ENCODE measurements at regions not wholly inside any gene's neighbourhood (a gene's known extent, or its start where the extent isn't known, plus 50 kb on each side); places are given as distances from the start of the nearest gene placed in this dataset.
"Not testable (repeated sequence)": the region's sequence is repeated elsewhere in the genome, so short reads cannot be mapped to it uniquely, and the experiment has no call there.

- no peak for DNase-seq
These were observed 95.1 kb upstream of the MRPS22 start for GRCh38 chr3:139248593-139249255.

GRCh38 chr3:139251529-139251928 lies 92.3 kb upstream of the MRPS22 start:
- no peak for DNase-seq

GRCh38 chr3:139252719-139253118 lies 91.1 kb upstream of the MRPS22 start:
- DNase-seq, result no peak

- no peak for DNase-seq
These were observed 85.5 kb upstream of the MRPS22 start for GRCh38 chr3:139258276-139258675.

GRCh38 chr3:139259398-139259797 lies 84.4 kb upstream of the MRPS22 start:
- DNase-seq, result no peak

- no peak for DNase-seq
These were observed 83.8 kb upstream of the MRPS22 start for GRCh38 chr3:139260041-139260486.

- DNase-seq, result no peak
These were observed 82.8 kb upstream of the MRPS22 start for GRCh38 chr3:139260793-139261736.

GRCh38 chr3:139261754-139262586 lies 81.8 kb upstream of the MRPS22 start:
- no peak for DNase-seq

- DNase-seq, result no peak
These were observed 80.0 kb upstream of the MRPS22 start for GRCh38 chr3:139263798-139264197.

GRCh38 chr3:139264375-139264774 lies 79.4 kb upstream of the MRPS22 start:
- DNase-seq, result no peak

- DNase-seq, result no peak
These were observed 78.4 kb upstream of the MRPS22 start for GRCh38 chr3:139265131-139266016.

GRCh38 chr3:139267300-139268246 lies 76.2 kb upstream of the MRPS22 start:
- DNase-seq, result no peak

- no peak for DNase-seq
These were observed 73.8 kb upstream of the MRPS22 start for GRCh38 chr3:139269984-139270383.

- DNase-seq, result not testable (repeated sequence)
These were observed 73.2 kb upstream of the MRPS22 start for GRCh38 chr3:139270652-139271051.

- DNase-seq, result no peak
These were observed 63.7 kb upstream of the MRPS22 start for GRCh38 chr3:139280027-139280671.

- no peak for DNase-seq
These were observed 62.7 kb upstream of the MRPS22 start for GRCh38 chr3:139281096-139281495.

- no peak for DNase-seq
These were observed 62.2 kb upstream of the MRPS22 start for GRCh38 chr3:139281522-139282196.

- DNase-seq, result no peak
These were observed 60.5 kb upstream of the MRPS22 start for GRCh38 chr3:139283301-139283700.

- DNase-seq, result no peak
These were observed 59.6 kb upstream of the MRPS22 start for GRCh38 chr3:139284221-139284620.

- DNase-seq, result no peak
These were observed 58.1 kb upstream of the MRPS22 start for GRCh38 chr3:139285691-139286090.
